CD4-positive, CD25-positive, alpha-beta regulatory T cell (primary cell): ENCODE measurements at regions not wholly inside any gene's neighbourhood (a gene's known extent, or its start where the extent isn't known, plus 50 kb on each side); places are given as distances from the start of the nearest gene placed in this dataset.

Source experiments
- ATAC-seq, 2 donors: fragments of 150-1000 bp; cut with Tn5 transposase; one replicate each; pipeline ENCODE4 v1.10.0; 2021; ENCODE audit warnings: low read depth in 2 of 2, moderate number of reproducible peaks in 2 of 2, moderate library complexity in 1 of 2
- DNase-seq, 3 donors: peaks; one replicate each; pipeline versions ENCODE4 v3.0.0 to v3.0.0-alpha.2; 2012 to 2022; ENCODE audit warnings: mixed read lengths in 1 of 3
- H3K27ac ChIP-seq: one replicate; pipeline ENCODE4 v1.7.0; 2013; ENCODE audit warnings: mild to moderate bottlenecking, low read length; ENCODE audit not compliant: insufficient read depth, poor library complexity, severe bottlenecking
- H3K27me3 ChIP-seq: one replicate; pipeline ENCODE4 v1.7.0; 2013; ENCODE audit warnings: low read length; ENCODE audit not compliant: control insufficient read depth, insufficient read depth
- H3K36me3 ChIP-seq: one replicate; pipeline ENCODE4 v1.7.0; 2013; ENCODE audit warnings: mild to moderate bottlenecking, low read length, moderate library complexity; ENCODE audit not compliant: control insufficient read depth, insufficient read depth
- H3K4me1 ChIP-seq: 2 replicates; pipeline ENCODE4 v1.7.0; 2013; ENCODE audit warnings: mild to moderate bottlenecking, low read length; ENCODE audit not compliant: insufficient read depth, control insufficient read depth, poor library complexity, severe bottlenecking
- H3K4me3 ChIP-seq: one replicate; pipeline ENCODE4 v1.7.0; 2013; ENCODE audit warnings: low read depth, mild to moderate bottlenecking, low read length, moderate library complexity
- H3K9me3 ChIP-seq, 2 experiments: 1 replicate in 1 of 2; 2 replicates in 1 of 2; pipeline ENCODE4 v1.7.0; 2013; ENCODE audit warnings: low read length in 2 of 2, mild to moderate bottlenecking in 1 of 2, moderate library complexity in 1 of 2; ENCODE audit not compliant: control insufficient read depth in 2 of 2
- H3K27ac Mint-ChIP-seq, 3 donors: one replicate each; pipeline ENCODE4 v1.8.0; 2020 to 2022; ENCODE audit warnings: mild to moderate bottlenecking in 3 of 3, mixed read lengths in 3 of 3, moderate library complexity in 2 of 3
- H3K27me3 Mint-ChIP-seq: one replicate; pipeline ENCODE4 v1.8.0; 2022; ENCODE audit warnings: mild to moderate bottlenecking, mixed read lengths
- H3K36me3 Mint-ChIP-seq: one replicate; pipeline ENCODE4 v1.8.0; 2020; ENCODE audit warnings: mixed read lengths
- H3K4me1 Mint-ChIP-seq, 4 donors: one replicate each; pipeline ENCODE4 v1.8.0; 2020 to 2022; ENCODE audit warnings: mixed read lengths in 4 of 4, mild to moderate bottlenecking in 1 of 4
- H3K4me3 Mint-ChIP-seq, 4 donors: one replicate each; pipeline ENCODE4 v1.8.0; 2020 to 2022; ENCODE audit warnings: mild to moderate bottlenecking in 4 of 4, mixed read lengths in 4 of 4, moderate library complexity in 3 of 4
- H3K9me3 Mint-ChIP-seq, 7 donors: one replicate each; pipeline ENCODE4 v1.8.0; 2020 to 2022; ENCODE audit warnings: mixed read lengths in 7 of 7, mild to moderate bottlenecking in 3 of 7, moderate library complexity in 2 of 7

DNA sequence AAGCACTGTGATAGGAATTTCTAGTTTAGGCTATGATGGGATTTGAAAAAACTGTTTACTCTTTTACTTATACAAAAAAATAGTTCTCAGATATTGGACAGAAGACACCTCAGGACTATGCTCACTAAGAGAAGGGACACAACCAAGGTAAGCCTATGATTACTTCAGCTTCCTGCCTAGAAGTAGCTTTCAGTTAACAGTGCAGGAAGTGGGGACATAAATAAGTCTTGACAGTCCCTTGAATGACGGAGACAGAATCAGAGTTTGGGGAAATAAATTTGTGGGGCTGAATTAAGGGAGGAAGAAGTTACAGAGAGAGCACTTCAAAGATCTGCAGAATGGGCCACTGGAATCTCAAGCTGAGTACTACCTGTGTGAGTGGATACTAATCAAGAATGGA lies 53.8 kb upstream of the OLFM3 start:
- no peak overlapping the region for H3K4me3 Mint-ChIP-seq
- no peaks in the 10 kb centered on the region for H3K4me1 Mint-ChIP-seq
- H3K27me3 Mint-ChIP-seq = no peaks in the 10 kb centered on the region
- no peaks in the 10 kb centered on the region for H3K36me3 Mint-ChIP-seq
- DNase-seq = no peak
- H3K27ac ChIP-seq = no peak overlapping the region
- no peak for ATAC-seq
- H3K4me1 ChIP-seq = no peaks in the 10 kb centered on the region
- H3K4me3 ChIP-seq = no peak overlapping the region
- H3K27me3 ChIP-seq = no peaks in the 10 kb centered on the region
- H3K9me3 Mint-ChIP-seq = peaks cover 0 to 10% (median 4%) of the 10 kb centered on the region in 7 donors
- no peaks in the 10 kb centered on the region for H3K9me3 ChIP-seq
- H3K27ac Mint-ChIP-seq = no peak overlapping the region
- no peaks in the 10 kb centered on the region for H3K36me3 ChIP-seq

DNA sequence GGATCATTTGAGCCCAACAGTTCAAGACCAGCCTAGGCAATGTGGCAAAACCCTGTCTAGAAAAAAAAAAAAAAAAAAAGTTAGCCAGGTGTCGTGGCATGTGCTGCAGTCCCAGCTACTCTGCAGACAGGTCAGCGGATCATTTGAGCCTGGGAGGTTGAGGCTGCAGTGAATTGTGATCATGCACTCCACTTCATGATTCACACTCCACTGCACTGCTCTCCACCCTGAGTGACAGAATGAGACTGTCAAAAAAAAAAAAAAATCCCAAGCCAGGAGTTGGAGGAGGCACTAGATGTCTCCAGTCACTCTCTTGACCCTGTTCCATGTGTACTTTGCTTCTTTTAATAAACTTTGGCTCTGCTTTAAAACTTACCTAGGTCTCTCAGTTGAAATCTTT lies 51.0 kb upstream of the OLFM3 start:
- H3K4me3 ChIP-seq = no peak overlapping the region
- H3K4me3 Mint-ChIP-seq = no peak overlapping the region
- no peaks in the 10 kb centered on the region for H3K36me3 Mint-ChIP-seq
- H3K27ac Mint-ChIP-seq = no peak overlapping the region
- H3K9me3 Mint-ChIP-seq = peaks cover 0 to 9% (median 5%) of the 10 kb centered on the region in 7 donors
- H3K4me1 ChIP-seq = no peaks in the 10 kb centered on the region
- no peaks in the 10 kb centered on the region for H3K27me3 ChIP-seq
- no peaks in the 10 kb centered on the region for H3K27me3 Mint-ChIP-seq
- H3K36me3 ChIP-seq = no peaks in the 10 kb centered on the region
- H3K9me3 ChIP-seq = no peaks in the 10 kb centered on the region
- no peaks in the 10 kb centered on the region for H3K4me1 Mint-ChIP-seq
- DNase-seq (no peak), ATAC-seq (no peak)
- H3K27ac ChIP-seq = no peak overlapping the region
